H1 (cell line): ENCODE measurements at regions not wholly inside any gene's neighbourhood (a gene's known extent, or its start where the extent isn't known, plus 50 kb on each side); places are given as distances from the start of the nearest gene placed in this dataset.

ENCODE experiments used
- CREB1 ChIP-seq: IDR thresholded peaks from 2 replicates; pipeline ENCODE4 v1.6.1; 2012; ENCODE audit warnings: inconsistent platforms
- FOSL1 ChIP-seq: IDR thresholded peaks from 2 replicates; pipeline ENCODE4 v1.6.1; 2011; ENCODE audit warnings: mild to moderate bottlenecking, low read depth, low read length, moderate library complexity; ENCODE audit not compliant: insufficient read depth
- RXRA ChIP-seq: IDR thresholded peaks from 2 replicates; pipeline ENCODE4 v1.6.1; 2011; ENCODE audit warnings: low read depth, mild to moderate bottlenecking, low read length, moderate library complexity; ENCODE audit not compliant: insufficient read depth

DNA sequence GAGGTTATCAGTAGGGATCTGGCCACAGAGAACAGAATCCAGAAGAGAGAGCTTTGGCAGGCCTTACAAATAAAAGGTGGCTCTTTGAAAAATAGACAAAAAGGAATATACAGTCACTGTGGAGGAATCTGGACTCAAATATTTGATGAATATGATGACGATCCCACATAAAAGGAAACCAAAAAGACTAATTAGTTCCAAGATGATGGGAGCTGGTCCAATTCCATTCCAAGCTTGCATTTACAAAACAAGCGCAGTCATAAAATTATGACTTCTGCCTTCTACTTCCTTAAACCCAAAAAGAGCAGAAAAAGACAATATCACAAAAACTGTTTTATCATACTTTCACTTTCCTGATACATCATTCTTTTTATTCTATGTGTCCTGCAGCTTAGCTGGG lies 285.8 kb downstream of the DIPK2A start (continued):
- no peak for TF ChIP-seq FOSL1
- no peak for TF ChIP-seq RXRA
- TF ChIP-seq CREB1, result no peak
